ENCODE measurements at regions not wholly inside any gene's neighbourhood (a gene's known extent, or its start where the extent isn't known, plus 50 kb on each side); places are given as distances from the start of the nearest gene placed in this dataset.
"Not testable (repeated sequence)": the region's sequence is repeated elsewhere in the genome, so short reads cannot be mapped to it uniquely, and the experiment has no call there.

DNA sequence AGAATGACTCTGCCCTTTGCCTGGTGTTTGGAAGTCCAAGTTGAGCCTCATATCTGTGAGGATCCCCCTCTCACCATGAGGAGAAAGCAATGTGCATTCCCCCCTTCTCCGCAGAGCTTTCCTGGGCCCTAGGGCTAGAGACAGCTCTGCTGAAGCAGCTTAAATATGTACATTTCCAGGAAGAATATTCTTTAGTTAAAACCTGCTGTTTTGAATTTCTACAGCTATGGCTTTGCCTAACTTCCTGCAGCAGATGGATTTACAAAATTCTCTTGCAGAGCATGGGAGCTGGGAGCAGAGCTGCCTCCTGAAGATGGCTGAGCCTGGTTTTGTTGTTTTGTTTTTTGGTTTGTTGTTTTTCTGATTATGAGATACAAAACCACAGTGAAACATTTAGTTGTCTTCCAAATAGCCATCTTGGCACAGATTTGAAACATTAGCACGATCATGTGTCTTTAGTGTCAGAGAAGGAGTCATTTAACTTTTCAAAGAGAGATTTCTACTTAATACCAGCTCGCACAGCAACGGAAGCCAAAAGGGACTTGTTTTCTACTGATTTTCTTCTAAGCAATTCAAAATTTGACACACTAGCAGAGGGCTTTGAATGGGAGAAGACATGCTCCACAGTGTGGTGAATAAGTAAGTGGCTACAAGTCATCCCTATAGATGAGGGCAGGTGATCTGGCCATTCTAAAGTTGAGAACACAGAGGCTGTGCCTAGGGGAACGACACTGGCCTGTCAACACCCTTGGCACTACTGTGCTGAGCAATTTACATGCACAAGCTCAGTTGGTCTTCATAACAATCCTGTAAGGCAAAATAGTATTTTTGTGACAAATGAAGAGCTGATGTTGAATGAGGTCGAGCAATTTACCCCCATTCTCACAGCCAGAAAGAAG, 222.6 kb downstream of the MREG start:
- Histone ChIP-seq H3K36me3 (no peaks in the 10 kb centered on the region), H3K9me3 (no peaks in the 10 kb centered on the region), H3K27me3 (replicated peaks; ENCODE audit: insufficient read depth) (no peaks in the 10 kb centered on the region), H3K4me1 (replicated peaks) (no peaks in the 10 kb centered on the region), H3K27ac (no peak overlapping the region), H3K4me3 (no peak overlapping the region)
- intact Hi-C loops (cut with DNase I) = no loop called here
- 90% methylated on average over 6 of the region's 6 CpGs for WGBS
- TF ChIP-seq POLR2AphosphoS5 (IDR thresholded peaks at IDR 0.05) (no peak), POLR2A (IDR thresholded peaks at IDR 0.05) (no peak)
- TF ChIP-seq, protein P1, sequence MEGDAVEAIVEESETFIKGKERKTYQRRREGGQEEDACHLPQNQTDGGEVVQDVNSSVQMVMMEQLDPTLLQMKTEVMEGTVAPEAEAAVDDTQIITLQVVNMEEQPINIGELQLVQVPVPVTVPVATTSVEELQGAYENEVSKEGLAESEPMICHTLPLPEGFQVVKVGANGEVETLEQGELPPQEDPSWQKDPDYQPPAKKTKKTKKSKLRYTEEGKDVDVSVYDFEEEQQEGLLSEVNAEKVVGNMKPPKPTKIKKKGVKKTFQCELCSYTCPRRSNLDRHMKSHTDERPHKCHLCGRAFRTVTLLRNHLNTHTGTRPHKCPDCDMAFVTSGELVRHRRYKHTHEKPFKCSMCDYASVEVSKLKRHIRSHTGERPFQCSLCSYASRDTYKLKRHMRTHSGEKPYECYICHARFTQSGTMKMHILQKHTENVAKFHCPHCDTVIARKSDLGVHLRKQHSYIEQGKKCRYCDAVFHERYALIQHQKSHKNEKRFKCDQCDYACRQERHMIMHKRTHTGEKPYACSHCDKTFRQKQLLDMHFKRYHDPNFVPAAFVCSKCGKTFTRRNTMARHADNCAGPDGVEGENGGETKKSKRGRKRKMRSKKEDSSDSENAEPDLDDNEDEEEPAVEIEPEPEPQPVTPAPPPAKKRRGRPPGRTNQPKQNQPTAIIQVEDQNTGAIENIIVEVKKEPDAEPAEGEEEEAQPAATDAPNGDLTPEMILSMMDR (IDR thresholded peaks at IDR 0.05) = no peak
- no peak for DNase-seq (ENCODE audit: low spot score)

GRCh38 chr2:215787565-215788178, 225.7 kb downstream of the MREG start:
- intact Hi-C loops (cut with DNase I) = loop anchor here (10.0 kb wide), 1 partner anchor 173 kb away; no protein-coding TSS in a partner anchor
- Histone ChIP-seq H3K4me3 (no peak overlapping the region), H3K4me1 (replicated peaks) (no peaks in the 10 kb centered on the region), H3K36me3 (no peaks in the 10 kb centered on the region), H3K27me3 (replicated peaks; ENCODE audit: insufficient read depth) (no peaks in the 10 kb centered on the region), H3K27ac (no peak overlapping the region), H3K9me3 (no peaks in the 10 kb centered on the region)
- DNase-seq (ENCODE audit: low spot score) = no peak
- WGBS = 88% methylated on average over 7 of the region's 7 CpGs
- no peak for TF ChIP-seq POLR2A (IDR thresholded peaks at IDR 0.05)

DNA sequence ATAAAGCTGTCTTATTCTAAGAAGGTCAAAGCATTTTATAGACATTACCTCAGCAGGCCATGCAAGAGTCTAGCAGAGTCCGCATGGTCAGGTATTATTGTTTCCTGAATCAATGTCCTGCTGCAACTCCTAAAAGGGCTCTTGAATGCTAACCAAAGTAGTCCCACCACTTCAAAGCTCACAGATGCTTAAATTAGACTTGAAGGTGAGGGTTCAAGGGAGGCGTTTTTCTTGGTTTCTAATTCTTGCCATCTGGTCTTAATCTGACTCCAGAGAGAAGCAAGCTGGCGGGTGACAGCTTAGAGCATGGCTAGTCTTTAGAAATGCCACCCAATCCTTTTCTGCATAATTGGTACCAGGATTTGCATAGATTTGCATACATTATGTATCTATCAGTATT, 226.3 kb downstream of the MREG start:
- Histone ChIP-seq H3K36me3 (no peaks in the 10 kb centered on the region), H3K4me3 (no peak overlapping the region), H3K4me1 (replicated peaks) (no peaks in the 10 kb centered on the region), H3K27ac (no peak overlapping the region), H3K9me3 (no peaks in the 10 kb centered on the region), H3K27me3 (replicated peaks; ENCODE audit: insufficient read depth) (no peaks in the 10 kb centered on the region)
- intact Hi-C loops (cut with DNase I) = loop anchor here (10.0 kb wide), 1 partner anchor 172 kb away; no protein-coding TSS in a partner anchor
- WGBS = 73% methylated on average over 3 of the region's 3 CpGs
- TF ChIP-seq POLR2A (IDR thresholded peaks at IDR 0.05) (no peak), POLR2AphosphoS5 (IDR thresholded peaks at IDR 0.05) (no peak)
- TF ChIP-seq, protein P1 (IDR thresholded peaks at IDR 0.05) = no peak
- DNase-seq (ENCODE audit: low spot score) = no peak

DNA sequence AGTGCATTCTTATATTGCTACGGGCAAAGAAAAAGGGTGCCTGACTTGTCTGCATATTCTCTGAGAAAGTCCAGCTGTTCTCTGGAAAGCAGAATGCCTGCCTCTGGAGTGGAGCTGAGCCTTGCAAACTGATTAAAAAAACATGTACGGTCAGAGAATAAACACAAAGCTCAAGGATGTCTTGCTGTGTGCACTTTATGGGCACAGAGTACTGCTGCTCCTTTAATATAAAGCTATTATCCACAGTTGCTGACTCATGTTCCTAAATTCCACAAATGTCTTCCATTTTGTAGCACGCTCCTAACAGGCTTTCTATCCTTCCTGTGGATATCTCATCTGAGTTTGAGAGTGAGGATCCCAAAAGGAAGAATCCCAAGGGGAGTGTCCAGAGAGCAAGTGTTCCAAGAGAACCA, 229.0 kb downstream of the MREG start:
- H3K27ac ChIP-seq = no peak overlapping the region
- TF ChIP-seq POLR2A (IDR thresholded peaks at IDR 0.05) (no peak), POLR2AphosphoS5 (IDR thresholded peaks at IDR 0.05) (peak; percentile 19)
- TF ChIP-seq, protein P1 (IDR thresholded peaks at IDR 0.05) = no peak
- WGBS = 33% methylated on average over 3 of the region's 3 CpGs
- intact Hi-C loops (cut with DNase I) = loop anchor here (5.0 to 10.0 kb wide), 2 partner anchors 117 to 170 kb away; no protein-coding TSS in a partner anchor
- H3K4me1 ChIP-seq (replicated peaks) = no peaks in the 10 kb centered on the region
- no peaks in the 10 kb centered on the region for H3K27me3 ChIP-seq (replicated peaks; ENCODE audit: insufficient read depth)
- no peaks in the 10 kb centered on the region for H3K9me3 ChIP-seq
- no peak overlapping the region for H3K4me3 ChIP-seq
- no peaks in the 10 kb centered on the region for H3K36me3 ChIP-seq
- DNase-seq (ENCODE audit: low spot score) = no peak

- DNase-seq (ENCODE audit: low spot score); H3K9me3 ChIP-seq; H3K36me3 ChIP-seq; H3K4me3 ChIP-seq; H3K27me3 ChIP-seq (replicated peaks; ENCODE audit: insufficient read depth); H3K27ac ChIP-seq; H3K4me1 ChIP-seq (replicated peaks): not testable (repeated sequence)
- WGBS = 98% methylated on average over 7 of the region's 7 CpGs
- intact Hi-C loops (cut with DNase I) = loop anchor here (5.0 to 10.0 kb wide), 2 partner anchors 116 to 169 kb away; no protein-coding TSS in a partner anchor
These were observed 229.7 kb downstream of the MREG start for GRCh38 chr2:215783640-215784039.
